ENCODE measurements at regions not wholly inside any gene's neighbourhood (a gene's known extent, or its start where the extent isn't known, plus 50 kb on each side); places are given as distances from the start of the nearest gene placed in this dataset.

DNA sequence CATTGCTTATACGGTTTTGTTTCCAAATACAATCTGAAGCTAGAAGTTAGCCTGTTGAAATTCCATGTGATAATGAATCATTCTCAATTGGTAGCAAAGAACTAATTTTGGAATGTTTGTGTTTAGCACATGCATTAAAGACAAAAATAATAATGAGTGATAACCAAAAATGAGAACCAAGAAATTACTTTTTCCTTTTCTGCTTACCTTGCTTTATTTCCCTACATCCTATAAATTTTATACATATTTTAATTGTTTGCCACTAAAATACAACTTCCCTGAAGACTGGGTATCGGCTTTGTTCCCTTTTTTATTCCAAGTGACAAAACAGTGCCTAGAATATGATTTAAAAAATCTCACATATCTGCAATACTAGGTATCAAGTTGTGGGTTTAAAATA is 203.8 kb upstream of the TACR3 start:
- TF ChIP-seq, protein P1, sequence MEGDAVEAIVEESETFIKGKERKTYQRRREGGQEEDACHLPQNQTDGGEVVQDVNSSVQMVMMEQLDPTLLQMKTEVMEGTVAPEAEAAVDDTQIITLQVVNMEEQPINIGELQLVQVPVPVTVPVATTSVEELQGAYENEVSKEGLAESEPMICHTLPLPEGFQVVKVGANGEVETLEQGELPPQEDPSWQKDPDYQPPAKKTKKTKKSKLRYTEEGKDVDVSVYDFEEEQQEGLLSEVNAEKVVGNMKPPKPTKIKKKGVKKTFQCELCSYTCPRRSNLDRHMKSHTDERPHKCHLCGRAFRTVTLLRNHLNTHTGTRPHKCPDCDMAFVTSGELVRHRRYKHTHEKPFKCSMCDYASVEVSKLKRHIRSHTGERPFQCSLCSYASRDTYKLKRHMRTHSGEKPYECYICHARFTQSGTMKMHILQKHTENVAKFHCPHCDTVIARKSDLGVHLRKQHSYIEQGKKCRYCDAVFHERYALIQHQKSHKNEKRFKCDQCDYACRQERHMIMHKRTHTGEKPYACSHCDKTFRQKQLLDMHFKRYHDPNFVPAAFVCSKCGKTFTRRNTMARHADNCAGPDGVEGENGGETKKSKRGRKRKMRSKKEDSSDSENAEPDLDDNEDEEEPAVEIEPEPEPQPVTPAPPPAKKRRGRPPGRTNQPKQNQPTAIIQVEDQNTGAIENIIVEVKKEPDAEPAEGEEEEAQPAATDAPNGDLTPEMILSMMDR (conservative IDR thresholded peaks at IDR 0.05; ENCODE audit: low read depth in 2 of 2), result no peak
- TF ChIP-seq EZH2phosphoT487 (IDR thresholded peaks at IDR 0.05; ENCODE audit: unreplicated experiment), result no peak

Measured in GM23338 (cell line).